ENCODE measurements at regions not wholly inside any gene's neighbourhood (a gene's known extent, or its start where the extent isn't known, plus 50 kb on each side); places are given as distances from the start of the nearest gene placed in this dataset.

- TF ChIP-seq CTCF (tag by site-specific recombination; IDR thresholded peaks at IDR 0.05) = no peak
- no peak for TF ChIP-seq BCL11A (tag by site-specific recombination; IDR thresholded peaks at IDR 0.05; ENCODE audit: low read depth)
- no peak for TF ChIP-seq ZNF350 (tag by site-specific recombination; IDR thresholded peaks at IDR 0.05)
- no peak for TF ChIP-seq ZFP37 (tag by site-specific recombination; IDR thresholded peaks at IDR 0.05)
- TF ChIP-seq ZNF830 (tag by site-specific recombination; IDR thresholded peaks at IDR 0.05; ENCODE audit: low read depth) = no peak
- no peak for TF ChIP-seq ZNF560 (tag by site-specific recombination; IDR thresholded peaks at IDR 0.05; ENCODE audit: borderline replicate concordance)
- no peak for TF ChIP-seq ZNF660 (tag by site-specific recombination; IDR thresholded peaks at IDR 0.05)
- TF ChIP-seq KLF16 (tag by site-specific recombination; IDR thresholded peaks at IDR 0.05) = no peak
- no peak for TF ChIP-seq ZBTB44 (tag by site-specific recombination; IDR thresholded peaks at IDR 0.05)
These were observed 98.4 kb upstream of the ADTRP start for GRCh38 chr6:11876934-11877433.
